Activated naive CD4-positive, alpha-beta T cell treated with anti-CD3 and anti-CD28 coated beads, Interleukin-2, amount 50 U/mL, for 16 hours (primary cell): ENCODE measurements at regions not wholly inside any gene's neighbourhood (a gene's known extent, or its start where the extent isn't known, plus 50 kb on each side); places are given as distances from the start of the nearest gene placed in this dataset.

Source experiments
- DNase-seq: peaks from one replicate; pipeline ENCODE4 v3.0.0-alpha.2; 2020

- no peak for DNase-seq
Observed at GRCh38 chr6:113449051-113449450, 408.1 kb upstream of the MARCKS start.

GRCh38 chr6:113450061-113450465, 407.1 kb upstream of the MARCKS start:
- no peak for DNase-seq

- DNase-seq, result no peak
Observed at GRCh38 chr6:113451049-113451448, 406.1 kb upstream of the MARCKS start.

GRCh38 chr6:113457198-113457597, 399.9 kb upstream of the MARCKS start:
- DNase-seq, result no peak

- no peak for DNase-seq
Observed at GRCh38 chr6:113457751-113458150, 399.4 kb upstream of the MARCKS start.

GRCh38 chr6:113458368-113459010, 398.7 kb upstream of the MARCKS start:
- DNase-seq, result no peak

- no peak for DNase-seq
Observed at GRCh38 chr6:113461153-113461932, 395.8 kb upstream of the MARCKS start.

- no peak for DNase-seq
Observed at GRCh38 chr6:113464536-113464935, 392.6 kb upstream of the MARCKS start.

GRCh38 chr6:113464960-113465359, 392.2 kb upstream of the MARCKS start:
- no peak for DNase-seq

- no peak for DNase-seq
Observed at GRCh38 chr6:113466526-113466925, 390.6 kb upstream of the MARCKS start.

GRCh38 chr6:113475392-113475791, 381.8 kb upstream of the MARCKS start:
- no peak for DNase-seq

GRCh38 chr6:113476937-113477839, 380.0 kb upstream of the MARCKS start:
- DNase-seq, result no peak

GRCh38 chr6:113480616-113481015, 376.5 kb upstream of the MARCKS start:
- DNase-seq, result no peak

- no peak for DNase-seq
Observed at GRCh38 chr6:113481458-113481857, 375.7 kb upstream of the MARCKS start.

- no peak for DNase-seq
Observed at GRCh38 chr6:113481910-113482309, 375.2 kb upstream of the MARCKS start.

- DNase-seq, result no peak
Observed at GRCh38 chr6:113482771-113483170, 374.4 kb upstream of the MARCKS start.

- DNase-seq, result no peak
Observed at GRCh38 chr6:113486199-113486598, 370.9 kb upstream of the MARCKS start.

GRCh38 chr6:113487489-113488058, 369.6 kb upstream of the MARCKS start:
- DNase-seq, result no peak

- no peak for DNase-seq
Observed at GRCh38 chr6:113488061-113488460, 369.1 kb upstream of the MARCKS start.

GRCh38 chr6:113488812-113489685, 368.1 kb upstream of the MARCKS start:
- DNase-seq, result no peak

- no peak for DNase-seq
Observed at GRCh38 chr6:113489952-113490746, 367.0 kb upstream of the MARCKS start.
